Breast epithelium (tissue), 3 donors: ENCODE measurements at regions not wholly inside any gene's neighbourhood (a gene's known extent, or its start where the extent isn't known, plus 50 kb on each side); places are given as distances from the start of the nearest gene placed in this dataset.

Experiments used
- POLR2A ChIP-seq: fragments of 450-650 bp; IDR thresholded peaks from one replicate; pipeline ENCODE4 v1.6.1; 2016; ENCODE audit warnings: antibody characterized with exemption, mild to moderate bottlenecking, moderate library complexity
- TF ChIP-seq, protein P1 (sequence below), 3 donors: fragments of 450-650 bp; IDR thresholded peaks; one replicate each; pipeline ENCODE4 v1.5.1; 2016 to 2017; ENCODE audit warnings: antibody characterized with exemption in 3 of 3, mild to moderate bottlenecking in 3 of 3, moderate library complexity in 3 of 3

DNA sequence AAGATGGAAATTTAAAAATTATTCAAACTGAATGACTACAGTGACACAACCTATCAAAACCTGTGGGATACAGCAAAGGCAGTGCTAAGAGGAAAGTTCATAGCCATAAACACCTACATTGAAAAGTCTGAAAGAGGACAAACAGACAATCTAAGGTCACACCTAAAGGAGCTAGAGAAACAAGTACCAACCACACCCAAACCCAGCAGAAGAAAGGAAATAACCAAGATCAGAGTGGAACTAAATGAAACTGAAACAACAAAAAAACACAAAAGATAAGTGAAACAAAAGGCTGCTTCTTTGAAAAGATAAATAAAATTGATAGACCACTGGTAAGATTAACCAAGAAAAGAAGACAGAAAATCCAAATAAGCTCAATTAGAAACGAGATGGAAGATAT is 247.2 kb upstream of the ZNF804A start:
- TF ChIP-seq, protein P1, sequence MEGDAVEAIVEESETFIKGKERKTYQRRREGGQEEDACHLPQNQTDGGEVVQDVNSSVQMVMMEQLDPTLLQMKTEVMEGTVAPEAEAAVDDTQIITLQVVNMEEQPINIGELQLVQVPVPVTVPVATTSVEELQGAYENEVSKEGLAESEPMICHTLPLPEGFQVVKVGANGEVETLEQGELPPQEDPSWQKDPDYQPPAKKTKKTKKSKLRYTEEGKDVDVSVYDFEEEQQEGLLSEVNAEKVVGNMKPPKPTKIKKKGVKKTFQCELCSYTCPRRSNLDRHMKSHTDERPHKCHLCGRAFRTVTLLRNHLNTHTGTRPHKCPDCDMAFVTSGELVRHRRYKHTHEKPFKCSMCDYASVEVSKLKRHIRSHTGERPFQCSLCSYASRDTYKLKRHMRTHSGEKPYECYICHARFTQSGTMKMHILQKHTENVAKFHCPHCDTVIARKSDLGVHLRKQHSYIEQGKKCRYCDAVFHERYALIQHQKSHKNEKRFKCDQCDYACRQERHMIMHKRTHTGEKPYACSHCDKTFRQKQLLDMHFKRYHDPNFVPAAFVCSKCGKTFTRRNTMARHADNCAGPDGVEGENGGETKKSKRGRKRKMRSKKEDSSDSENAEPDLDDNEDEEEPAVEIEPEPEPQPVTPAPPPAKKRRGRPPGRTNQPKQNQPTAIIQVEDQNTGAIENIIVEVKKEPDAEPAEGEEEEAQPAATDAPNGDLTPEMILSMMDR (IDR thresholded peaks at IDR 0.05) = no peak
- no peak for TF ChIP-seq POLR2A
